PC-9 (cell line): ENCODE measurements at regions not wholly inside any gene's neighbourhood (a gene's known extent, or its start where the extent isn't known, plus 50 kb on each side); places are given as distances from the start of the nearest gene placed in this dataset.

ENCODE experiments used
- EZH2 ChIP-seq: fragments of 200-600 bp; sonication (generic); IDR thresholded peaks from 2 replicates; pipeline ENCODE4 v1.8.0; 2017; ENCODE audit warnings: antibody characterized with exemption, low read depth
- TF ChIP-seq, protein P1 (sequence below): fragments of 200-600 bp; sonication (generic); conservative IDR thresholded peaks from 2 replicates; pipeline ENCODE4 v1.6.1; 2017; ENCODE audit warnings: mixed run types, antibody characterized with exemption, mild to moderate bottlenecking, moderate library complexity

DNA sequence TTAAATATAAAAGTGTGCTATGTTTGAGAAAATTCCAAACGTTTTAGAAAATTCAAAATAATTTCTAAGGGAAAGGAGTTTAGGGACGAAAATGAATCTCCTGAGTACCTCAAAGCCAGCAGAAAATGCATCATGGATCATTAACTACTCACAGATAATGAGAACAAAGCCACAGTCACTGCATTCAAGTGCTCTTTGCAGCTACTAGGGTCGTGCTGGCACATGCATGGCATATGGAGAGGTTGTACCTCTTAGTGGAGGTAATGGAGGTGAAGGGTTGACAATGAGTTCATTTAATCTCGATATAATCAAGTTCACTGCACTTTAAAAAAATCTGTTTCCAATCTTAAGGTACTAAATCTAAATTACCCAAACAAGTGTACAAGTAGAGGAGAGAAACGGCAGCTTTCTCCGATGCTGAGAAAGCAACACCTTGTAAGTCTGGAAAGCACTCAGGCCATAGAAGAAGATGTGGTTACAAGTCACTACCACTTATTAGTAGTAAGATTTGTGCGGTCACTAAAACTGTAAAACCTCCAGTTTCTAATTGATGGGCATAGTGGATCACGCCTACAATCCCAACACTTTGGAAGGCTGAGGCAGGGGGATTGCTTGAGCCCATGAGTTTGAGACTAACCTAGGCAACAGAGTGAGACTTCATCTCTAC, 261.1 kb upstream of the ANO3 start:
- TF ChIP-seq, protein P1, sequence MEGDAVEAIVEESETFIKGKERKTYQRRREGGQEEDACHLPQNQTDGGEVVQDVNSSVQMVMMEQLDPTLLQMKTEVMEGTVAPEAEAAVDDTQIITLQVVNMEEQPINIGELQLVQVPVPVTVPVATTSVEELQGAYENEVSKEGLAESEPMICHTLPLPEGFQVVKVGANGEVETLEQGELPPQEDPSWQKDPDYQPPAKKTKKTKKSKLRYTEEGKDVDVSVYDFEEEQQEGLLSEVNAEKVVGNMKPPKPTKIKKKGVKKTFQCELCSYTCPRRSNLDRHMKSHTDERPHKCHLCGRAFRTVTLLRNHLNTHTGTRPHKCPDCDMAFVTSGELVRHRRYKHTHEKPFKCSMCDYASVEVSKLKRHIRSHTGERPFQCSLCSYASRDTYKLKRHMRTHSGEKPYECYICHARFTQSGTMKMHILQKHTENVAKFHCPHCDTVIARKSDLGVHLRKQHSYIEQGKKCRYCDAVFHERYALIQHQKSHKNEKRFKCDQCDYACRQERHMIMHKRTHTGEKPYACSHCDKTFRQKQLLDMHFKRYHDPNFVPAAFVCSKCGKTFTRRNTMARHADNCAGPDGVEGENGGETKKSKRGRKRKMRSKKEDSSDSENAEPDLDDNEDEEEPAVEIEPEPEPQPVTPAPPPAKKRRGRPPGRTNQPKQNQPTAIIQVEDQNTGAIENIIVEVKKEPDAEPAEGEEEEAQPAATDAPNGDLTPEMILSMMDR, result no peak
- no peak for TF ChIP-seq EZH2
